Thyroid gland (tissue), 4 donors: ENCODE measurements at regions not wholly inside any gene's neighbourhood (a gene's known extent, or its start where the extent isn't known, plus 50 kb on each side); places are given as distances from the start of the nearest gene placed in this dataset.

Source experiments
- POLR2A ChIP-seq, 2 donors: fragments of 450-650 bp; IDR thresholded peaks; one replicate each; pipeline ENCODE4 v1.6.1; 2017; ENCODE audit warnings: antibody characterized with exemption in 2 of 2, mild to moderate bottlenecking in 2 of 2, moderate library complexity in 1 of 2
- TF ChIP-seq, protein P1 (sequence below), 6 experiments: fragments of 200-600 bp in 3 of 6; fragments of 450-650 bp in 3 of 6; sonication (generic) in 3 of 6; IDR thresholded peaks; one replicate each; pipeline ENCODE4 v1.5.1; 2016 to 2019; ENCODE audit warnings: antibody characterized with exemption in 6 of 6, mild to moderate bottlenecking in 2 of 6, inconsistent platforms in 1 of 6, moderate library complexity in 1 of 6

GRCh38 chr13:31588893-31589292 lies 150.4 kb upstream of the RXFP2 start:
- TF ChIP-seq, protein P1, sequence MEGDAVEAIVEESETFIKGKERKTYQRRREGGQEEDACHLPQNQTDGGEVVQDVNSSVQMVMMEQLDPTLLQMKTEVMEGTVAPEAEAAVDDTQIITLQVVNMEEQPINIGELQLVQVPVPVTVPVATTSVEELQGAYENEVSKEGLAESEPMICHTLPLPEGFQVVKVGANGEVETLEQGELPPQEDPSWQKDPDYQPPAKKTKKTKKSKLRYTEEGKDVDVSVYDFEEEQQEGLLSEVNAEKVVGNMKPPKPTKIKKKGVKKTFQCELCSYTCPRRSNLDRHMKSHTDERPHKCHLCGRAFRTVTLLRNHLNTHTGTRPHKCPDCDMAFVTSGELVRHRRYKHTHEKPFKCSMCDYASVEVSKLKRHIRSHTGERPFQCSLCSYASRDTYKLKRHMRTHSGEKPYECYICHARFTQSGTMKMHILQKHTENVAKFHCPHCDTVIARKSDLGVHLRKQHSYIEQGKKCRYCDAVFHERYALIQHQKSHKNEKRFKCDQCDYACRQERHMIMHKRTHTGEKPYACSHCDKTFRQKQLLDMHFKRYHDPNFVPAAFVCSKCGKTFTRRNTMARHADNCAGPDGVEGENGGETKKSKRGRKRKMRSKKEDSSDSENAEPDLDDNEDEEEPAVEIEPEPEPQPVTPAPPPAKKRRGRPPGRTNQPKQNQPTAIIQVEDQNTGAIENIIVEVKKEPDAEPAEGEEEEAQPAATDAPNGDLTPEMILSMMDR (IDR thresholded peaks at IDR 0.05) = no peak
- no peak for TF ChIP-seq POLR2A (IDR thresholded peaks at IDR 0.05)
